ENCODE measurements at regions not wholly inside any gene's neighbourhood (a gene's known extent, or its start where the extent isn't known, plus 50 kb on each side); places are given as distances from the start of the nearest gene placed in this dataset.
A peak's percentile ranks its signal among the peaks of the same experiment; 100 is the strongest.

GRCh38 chr2:56127010-56127409 lies 56.8 kb upstream of the CCDC85A start:
- Histone ChIP-seq H3K79me2 (ENCODE audit: low read length) (no peaks in the 10 kb centered on the region), H4K20me1 (ENCODE audit: insufficient read depth, low read depth, low read length) (no peaks in the 10 kb centered on the region), H2AFZ (ENCODE audit: low read length) (no peak overlapping the region), H3K36me3 (ENCODE audit: insufficient read depth, low read length) (no peaks in the 10 kb centered on the region), H3K9me2 (replicated peaks; ENCODE audit: insufficient read depth, low read length) (no peaks in the 10 kb centered on the region), H3K4me2 (ENCODE audit: low read depth, low read length, poor library complexity, severe bottlenecking) (no peak overlapping the region), H3K9ac (ENCODE audit: low read length) (no peak overlapping the region), H3K4me3 (ENCODE audit: low read length) (no peak overlapping the region), H3K9me3 (ENCODE audit: low read length) (no peaks in the 10 kb centered on the region), H3K4me1 (ENCODE audit: low read length) (no peaks in the 10 kb centered on the region; the same call in 1 of the 2 replicates), H3K27me3 (ENCODE audit: low read length) (no peaks in the 10 kb centered on the region), H3K27ac (ENCODE audit: low read length) (no peak overlapping the region)
- no peak for DNase-seq

GRCh38 chr2:56127463-56128152 lies 56.2 kb upstream of the CCDC85A start:
- Histone ChIP-seq H3K9ac (ENCODE audit: low read length) (no peak overlapping the region), H3K4me3 (ENCODE audit: low read length) (no peak overlapping the region), H3K36me3 (ENCODE audit: insufficient read depth, low read length) (no peaks in the 10 kb centered on the region), H3K27me3 (ENCODE audit: low read length) (no peaks in the 10 kb centered on the region), H4K20me1 (ENCODE audit: insufficient read depth, low read depth, low read length) (no peaks in the 10 kb centered on the region), H2AFZ (ENCODE audit: low read length) (no peak overlapping the region), H3K4me2 (ENCODE audit: low read depth, low read length, poor library complexity, severe bottlenecking) (no peak overlapping the region), H3K9me3 (ENCODE audit: low read length) (no peaks in the 10 kb centered on the region), H3K79me2 (ENCODE audit: low read length) (no peaks in the 10 kb centered on the region), H3K9me2 (replicated peaks; ENCODE audit: insufficient read depth, low read length) (no peaks in the 10 kb centered on the region), H3K27ac (ENCODE audit: low read length) (no peak overlapping the region), H3K4me1 (ENCODE audit: low read length) (no peaks in the 10 kb centered on the region; the same call in 1 of the 2 replicates)
- no peak for DNase-seq

GRCh38 chr2:56128235-56128634 lies 55.6 kb upstream of the CCDC85A start:
- Histone ChIP-seq H3K79me2 (ENCODE audit: low read length) (no peaks in the 10 kb centered on the region), H2AFZ (ENCODE audit: low read length) (no peak overlapping the region), H4K20me1 (ENCODE audit: insufficient read depth, low read depth, low read length) (no peaks in the 10 kb centered on the region), H3K9me2 (replicated peaks; ENCODE audit: insufficient read depth, low read length) (no peaks in the 10 kb centered on the region), H3K27ac (ENCODE audit: low read length) (no peak overlapping the region), H3K4me3 (ENCODE audit: low read length) (no peak overlapping the region), H3K4me1 (ENCODE audit: low read length) (no peaks in the 10 kb centered on the region; the same call in 1 of the 2 replicates), H3K4me2 (ENCODE audit: low read depth, low read length, poor library complexity, severe bottlenecking) (no peak overlapping the region), H3K9me3 (ENCODE audit: low read length) (no peaks in the 10 kb centered on the region), H3K9ac (ENCODE audit: low read length) (no peak overlapping the region), H3K36me3 (ENCODE audit: insufficient read depth, low read length) (no peaks in the 10 kb centered on the region), H3K27me3 (ENCODE audit: low read length) (no peaks in the 10 kb centered on the region)
- DNase-seq: no peak

- Histone ChIP-seq H3K36me3 (ENCODE audit: insufficient read depth, low read length) (no peaks in the 10 kb centered on the region), H3K27ac (ENCODE audit: low read length) (no peak overlapping the region), H3K4me3 (ENCODE audit: low read length) (no peak overlapping the region), H2AFZ (ENCODE audit: low read length) (no peak overlapping the region), H3K27me3 (ENCODE audit: low read length) (no peaks in the 10 kb centered on the region), H3K9ac (ENCODE audit: low read length) (no peak overlapping the region), H3K9me3 (ENCODE audit: low read length) (no peaks in the 10 kb centered on the region), H4K20me1 (ENCODE audit: insufficient read depth, low read depth, low read length) (no peaks in the 10 kb centered on the region), H3K4me1 (ENCODE audit: low read length) (no peaks in the 10 kb centered on the region; the same call in 1 of the 2 replicates), H3K9me2 (replicated peaks; ENCODE audit: insufficient read depth, low read length) (no peaks in the 10 kb centered on the region), H3K79me2 (ENCODE audit: low read length) (no peaks in the 10 kb centered on the region), H3K4me2 (ENCODE audit: low read depth, low read length, poor library complexity, severe bottlenecking) (no peak overlapping the region)
- DNase-seq: peak; percentile 68
Observed at GRCh38 chr2:56130463-56131070, 53.2 kb upstream of the CCDC85A start.

GRCh38 chr2:56132138-56132537 lies 51.7 kb upstream of the CCDC85A start:
- peak; percentile 73 for DNase-seq
- no peak overlapping the region for H3K4me2 ChIP-seq (ENCODE audit: low read depth, low read length, poor library complexity, severe bottlenecking)

GRCh38 chr2:56133441-56133840 lies 50.3 kb upstream of the CCDC85A start:
- H3K27ac ChIP-seq (ENCODE audit: low read length): no peak overlapping the region
- H3K79me2 ChIP-seq (ENCODE audit: low read length): no peaks in the 10 kb centered on the region
- H2AFZ ChIP-seq (ENCODE audit: low read length): no peak overlapping the region
- H3K4me2 ChIP-seq (ENCODE audit: low read depth, low read length, poor library complexity, severe bottlenecking): no peak overlapping the region
- no peaks in the 10 kb centered on the region for H3K9me3 ChIP-seq (ENCODE audit: low read length)
- no peaks in the 10 kb centered on the region for H3K4me1 ChIP-seq (ENCODE audit: low read length)
- H3K4me3 ChIP-seq (ENCODE audit: low read length): no peak overlapping the region
- peak; percentile 40 for DNase-seq
- no peaks in the 10 kb centered on the region for H4K20me1 ChIP-seq (ENCODE audit: insufficient read depth, low read depth, low read length)
- no peaks in the 10 kb centered on the region for H3K27me3 ChIP-seq (ENCODE audit: low read length)
- no peaks in the 10 kb centered on the region for H3K9me2 ChIP-seq (replicated peaks; ENCODE audit: insufficient read depth, low read length)
- H3K36me3 ChIP-seq (ENCODE audit: insufficient read depth, low read length): no peaks in the 10 kb centered on the region
- no peak overlapping the region for H3K9ac ChIP-seq (ENCODE audit: low read length)

More at GRCh38 chr2:56132138-56132537, 51.7 kb upstream of the CCDC85A start:
- no peak overlapping the region for H3K4me3 ChIP-seq (ENCODE audit: low read length)
- H3K4me1 ChIP-seq (ENCODE audit: low read length): no peaks in the 10 kb centered on the region
- no peaks in the 10 kb centered on the region for H3K27me3 ChIP-seq (ENCODE audit: low read length)
- H2AFZ ChIP-seq (ENCODE audit: low read length): no peak overlapping the region
- H3K9me3 ChIP-seq (ENCODE audit: low read length): no peaks in the 10 kb centered on the region
- no peak overlapping the region for H3K9ac ChIP-seq (ENCODE audit: low read length)
- no peak overlapping the region for H3K27ac ChIP-seq (ENCODE audit: low read length)
- no peaks in the 10 kb centered on the region for H3K36me3 ChIP-seq (ENCODE audit: insufficient read depth, low read length)
- no peaks in the 10 kb centered on the region for H3K79me2 ChIP-seq (ENCODE audit: low read length)
- H4K20me1 ChIP-seq (ENCODE audit: insufficient read depth, low read depth, low read length): no peaks in the 10 kb centered on the region
- no peaks in the 10 kb centered on the region for H3K9me2 ChIP-seq (replicated peaks; ENCODE audit: insufficient read depth, low read length)

GRCh38 chr2:56133931-56134629 lies 49.7 kb upstream of the CCDC85A start:
- Histone ChIP-seq H3K9ac (ENCODE audit: low read length) (no peak overlapping the region), H4K20me1 (ENCODE audit: insufficient read depth, low read depth, low read length) (no peaks in the 10 kb centered on the region), H3K4me1 (ENCODE audit: low read length) (no peaks in the 10 kb centered on the region), H3K9me2 (replicated peaks; ENCODE audit: insufficient read depth, low read length) (no peaks in the 10 kb centered on the region), H2AFZ (ENCODE audit: low read length) (no peak overlapping the region), H3K4me3 (ENCODE audit: low read length) (no peak overlapping the region), H3K36me3 (ENCODE audit: insufficient read depth, low read length) (no peaks in the 10 kb centered on the region), H3K9me3 (ENCODE audit: low read length) (no peaks in the 10 kb centered on the region), H3K4me2 (ENCODE audit: low read depth, low read length, poor library complexity, severe bottlenecking) (no peak overlapping the region), H3K27ac (ENCODE audit: low read length) (no peak overlapping the region), H3K27me3 (ENCODE audit: low read length) (no peaks in the 10 kb centered on the region), H3K79me2 (ENCODE audit: low read length) (no peaks in the 10 kb centered on the region)
- DNase-seq: no peak

All from Karpas-422 (cell line).